Stimulated activated memory B cell treated with anti-CD40 and anti-IgM and Interleukin-4, amounts not matched to agents 10 μg/mL and 1 μg/mL and 100 μg/mL, for 72 hours (primary cell): ENCODE measurements at regions not wholly inside any gene's neighbourhood (a gene's known extent, or its start where the extent isn't known, plus 50 kb on each side); places are given as distances from the start of the nearest gene placed in this dataset.

Experiments
- ATAC-seq: fragments of 150-1000 bp; cut with Tn5 transposase; 2 replicates; pipeline ENCODE4 v1.10.0; 2021
- H3K27ac Mint-ChIP-seq: one replicate; pipeline ENCODE4 v1.8.0; 2022; ENCODE audit warnings: mild to moderate bottlenecking, mixed read lengths
- H3K27me3 Mint-ChIP-seq: one replicate; pipeline ENCODE4 v1.8.0; 2022; ENCODE audit warnings: mixed read lengths
- H3K36me3 Mint-ChIP-seq: one replicate; pipeline ENCODE4 v1.8.0; 2022; ENCODE audit warnings: mixed read lengths
- H3K4me1 Mint-ChIP-seq: one replicate; pipeline ENCODE4 v1.8.0; 2022; ENCODE audit warnings: mixed read lengths
- H3K4me3 Mint-ChIP-seq: one replicate; pipeline ENCODE4 v1.8.0; 2022; ENCODE audit warnings: mild to moderate bottlenecking, moderate library complexity, mixed read lengths
- H3K9me3 Mint-ChIP-seq: one replicate; pipeline ENCODE4 v1.8.0; 2022; ENCODE audit warnings: mixed read lengths

DNA sequence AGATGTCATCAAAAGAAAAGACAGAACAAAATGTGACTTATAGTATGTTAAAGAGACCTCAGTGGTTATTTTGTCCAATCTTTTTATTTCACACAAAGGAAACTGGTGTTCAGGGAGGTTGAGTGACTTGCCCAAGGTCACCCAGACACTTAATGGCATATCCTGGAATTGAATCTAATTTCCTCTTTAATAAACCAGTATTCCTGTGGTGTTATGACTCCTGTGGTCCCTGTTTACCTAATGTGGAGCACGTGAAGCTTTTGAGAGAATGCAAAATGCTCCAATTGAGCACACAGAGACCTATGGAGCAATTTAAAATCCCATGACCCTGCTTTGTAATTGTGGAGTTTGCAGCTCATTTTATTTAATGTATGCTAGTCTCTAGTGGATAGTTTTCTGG lies 251.9 kb downstream of the REEP3 start:
- H3K9me3 Mint-ChIP-seq, result no peaks in the 10 kb centered on the region
- no peak overlapping the region for H3K4me3 Mint-ChIP-seq
- H3K27ac Mint-ChIP-seq, result no peak overlapping the region
- ATAC-seq, result no peak
- H3K36me3 Mint-ChIP-seq, result no peaks in the 10 kb centered on the region
- peaks cover under 1% of the 10 kb centered on the region for H3K27me3 Mint-ChIP-seq
- H3K4me1 Mint-ChIP-seq, result peaks cover under 1% of the 10 kb centered on the region

GRCh38 chr10:63773962-63774361 lies 252.8 kb downstream of the REEP3 start:
- ATAC-seq, result no peak
- Mint-ChIP-seq H3K4me1 (no peaks in the 10 kb centered on the region), H3K9me3 (no peaks in the 10 kb centered on the region), H3K4me3 (no peak overlapping the region), H3K27me3 (peaks cover 6% of the 10 kb centered on the region), H3K27ac (no peak overlapping the region), H3K36me3 (no peaks in the 10 kb centered on the region)

DNA sequence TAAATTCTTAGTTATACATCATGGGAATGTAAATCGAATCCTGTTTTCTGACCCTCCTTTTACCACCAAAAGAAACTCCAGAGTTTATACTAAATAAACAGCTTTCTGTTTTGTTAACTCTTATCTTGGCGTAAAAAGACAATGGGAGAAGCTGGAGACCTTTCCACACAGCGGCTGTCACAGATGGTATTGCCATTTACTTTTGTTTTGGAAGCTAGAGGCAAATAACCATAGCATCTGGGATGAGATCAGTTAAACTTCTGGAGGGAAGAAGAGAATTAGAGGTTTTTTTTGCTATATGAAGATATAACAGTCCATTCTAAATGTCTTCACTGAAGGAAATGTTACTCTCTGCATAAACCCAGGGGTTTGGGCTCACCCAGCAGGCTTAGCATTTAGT lies 258.9 kb downstream of the REEP3 start:
- Mint-ChIP-seq H3K27me3 (peaks cover 24% of the 10 kb centered on the region), H3K9me3 (peaks cover 8% of the 10 kb centered on the region), H3K4me1 (no peaks in the 10 kb centered on the region), H3K4me3 (no peak overlapping the region), H3K27ac (no peak overlapping the region), H3K36me3 (no peaks in the 10 kb centered on the region)
- ATAC-seq, result no peak

GRCh38 chr10:63781226-63781625 lies 260.0 kb downstream of the REEP3 start:
- Mint-ChIP-seq H3K9me3 (peaks cover 8% of the 10 kb centered on the region), H3K4me3 (no peak overlapping the region), H3K27ac (no peak overlapping the region), H3K4me1 (no peaks in the 10 kb centered on the region), H3K36me3 (no peaks in the 10 kb centered on the region), H3K27me3 (peaks cover 35% of the 10 kb centered on the region)
- ATAC-seq, result no peak

DNA sequence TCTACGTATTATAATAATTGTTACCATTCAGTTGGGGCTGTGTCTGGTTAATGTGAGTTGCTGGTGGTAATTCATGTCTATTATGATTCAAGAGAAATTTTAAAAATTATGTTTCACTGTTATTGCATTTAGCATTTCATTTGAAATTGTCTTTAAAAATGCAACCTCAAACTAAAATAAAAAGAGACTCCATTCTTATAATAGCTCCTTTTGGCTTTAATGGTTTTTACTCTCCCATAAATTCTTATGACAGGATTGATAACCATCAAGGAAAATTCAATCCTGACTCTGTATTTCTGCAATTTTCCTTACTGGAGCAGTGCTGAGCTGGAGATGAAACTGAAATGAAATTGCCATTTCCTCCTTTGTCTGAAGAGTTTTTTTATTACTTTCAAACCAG lies 262.7 kb downstream of the REEP3 start:
- Mint-ChIP-seq H3K27ac (no peak overlapping the region), H3K36me3 (no peaks in the 10 kb centered on the region), H3K4me3 (no peak overlapping the region), H3K4me1 (no peaks in the 10 kb centered on the region), H3K9me3 (peaks cover 8% of the 10 kb centered on the region), H3K27me3 (peaks cover 48% of the 10 kb centered on the region)
- no peak for ATAC-seq

GRCh38 chr10:63788152-63788821 lies 267.1 kb downstream of the REEP3 start:
- Mint-ChIP-seq H3K4me3 (no peak overlapping the region), H3K4me1 (no peaks in the 10 kb centered on the region), H3K36me3 (no peaks in the 10 kb centered on the region), H3K9me3 (peaks cover 9% of the 10 kb centered on the region), H3K27me3 (peaks cover 57% of the 10 kb centered on the region), H3K27ac (no peak overlapping the region)
- no peak for ATAC-seq

- no peaks in the 10 kb centered on the region for H3K36me3 Mint-ChIP-seq
- H3K27ac Mint-ChIP-seq, result no peak overlapping the region
- H3K4me3 Mint-ChIP-seq, result no peak overlapping the region
- H3K9me3 Mint-ChIP-seq, result peaks cover 9% of the 10 kb centered on the region
- peaks cover 9% of the 10 kb centered on the region for H3K4me1 Mint-ChIP-seq
- H3K27me3 Mint-ChIP-seq, result peaks cover 33% of the 10 kb centered on the region
- ATAC-seq, result no peak
These were observed 274.1 kb downstream of the REEP3 start for GRCh38 chr10:63795094-63795860.

- no peaks in the 10 kb centered on the region for H3K9me3 Mint-ChIP-seq
- no peak overlapping the region for H3K4me3 Mint-ChIP-seq
- H3K27me3 Mint-ChIP-seq, result peaks cover 11% of the 10 kb centered on the region
- H3K27ac Mint-ChIP-seq, result no peak overlapping the region
- no peaks in the 10 kb centered on the region for H3K36me3 Mint-ChIP-seq
- H3K4me1 Mint-ChIP-seq, result peaks cover 9% of the 10 kb centered on the region
- peak; percentile 32 for ATAC-seq
These were observed 277.6 kb downstream of the REEP3 start for GRCh38 chr10:63798599-63799498.

- no peak overlapping the region for H3K4me3 Mint-ChIP-seq
These were observed 278.5 kb downstream of the REEP3 start for GRCh38 chr10:63799521-63800300.

GRCh38 chr10:63801166-63801565 lies 280.0 kb downstream of the REEP3 start:
- no peak overlapping the region for H3K4me3 Mint-ChIP-seq
- H3K9me3 Mint-ChIP-seq, result peaks cover 2% of the 10 kb centered on the region
- H3K27ac Mint-ChIP-seq, result no peak overlapping the region
- H3K36me3 Mint-ChIP-seq, result no peaks in the 10 kb centered on the region
- no peak for ATAC-seq
- H3K4me1 Mint-ChIP-seq, result peaks cover 9% of the 10 kb centered on the region
- peaks cover 11% of the 10 kb centered on the region for H3K27me3 Mint-ChIP-seq

More at GRCh38 chr10:63799521-63800300, 278.5 kb downstream of the REEP3 start:
- Mint-ChIP-seq H3K9me3 (no peaks in the 10 kb centered on the region), H3K27ac (no peak overlapping the region), H3K36me3 (no peaks in the 10 kb centered on the region), H3K4me1 (peaks cover 9% of the 10 kb centered on the region), H3K27me3 (peaks cover 11% of the 10 kb centered on the region)
- ATAC-seq, result no peak

- Mint-ChIP-seq H3K9me3 (peaks cover 11% of the 10 kb centered on the region), H3K27me3 (peaks cover 11% of the 10 kb centered on the region), H3K4me3 (no peak overlapping the region), H3K27ac (no peak overlapping the region), H3K4me1 (no peaks in the 10 kb centered on the region), H3K36me3 (no peaks in the 10 kb centered on the region)
- ATAC-seq, result no peak
These were observed 285.1 kb downstream of the REEP3 start for GRCh38 chr10:63806330-63806729.

DNA sequence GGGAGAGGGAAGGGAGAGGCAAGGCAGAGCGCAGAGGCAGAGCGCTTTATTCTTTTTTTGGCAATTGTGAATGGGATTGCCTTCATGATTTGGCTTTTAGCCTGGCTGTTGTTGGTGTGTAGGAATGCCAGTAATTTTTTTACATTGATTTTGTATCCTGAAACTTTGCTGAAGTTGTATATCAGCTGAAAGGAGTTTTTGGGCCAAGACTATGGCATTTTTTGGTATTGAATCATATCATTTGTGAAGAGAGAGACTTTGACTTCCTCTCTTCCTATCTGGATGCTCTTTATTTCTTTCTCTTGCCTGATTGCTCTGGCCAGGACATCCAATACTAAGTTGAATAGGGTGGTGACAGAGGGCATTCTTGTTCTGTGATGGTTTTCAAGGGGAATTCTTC lies 291.3 kb downstream of the REEP3 start:
- peaks cover 29% of the 10 kb centered on the region for H3K27me3 Mint-ChIP-seq
- no peaks in the 10 kb centered on the region for H3K36me3 Mint-ChIP-seq
- ATAC-seq, result no peak
- H3K4me3 Mint-ChIP-seq, result no peak overlapping the region
- peaks cover 7% of the 10 kb centered on the region for H3K9me3 Mint-ChIP-seq
- no peak overlapping the region for H3K27ac Mint-ChIP-seq
- no peaks in the 10 kb centered on the region for H3K4me1 Mint-ChIP-seq

DNA sequence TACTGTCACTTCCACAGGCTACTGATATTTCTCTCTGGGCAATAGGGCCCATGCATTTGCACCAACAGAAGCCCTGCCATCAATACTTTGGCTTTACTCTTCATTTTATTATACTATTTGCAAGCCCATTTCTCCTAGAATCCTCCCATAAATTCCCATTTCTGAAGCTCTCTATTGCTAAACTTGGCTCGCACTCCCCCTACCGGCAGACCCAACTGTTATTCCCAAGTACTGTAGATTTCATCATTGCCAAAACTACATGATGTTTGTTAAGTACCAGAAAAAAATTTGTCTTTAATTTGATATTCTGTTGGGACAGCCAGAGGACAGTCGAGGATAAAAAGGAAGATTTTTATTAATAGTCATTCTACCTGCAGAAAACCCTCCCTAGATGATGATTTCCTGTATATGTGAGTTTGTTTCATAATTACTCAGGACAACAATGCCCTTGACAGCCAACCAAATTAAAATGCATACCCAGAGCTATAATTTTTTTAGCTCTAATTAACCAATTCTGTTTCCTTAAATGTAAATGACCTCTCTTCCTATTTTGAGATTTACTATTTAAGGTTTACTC lies 298.6 kb downstream of the REEP3 start:
- H3K4me1 Mint-ChIP-seq, result no peaks in the 10 kb centered on the region
- H3K9me3 Mint-ChIP-seq, result no peaks in the 10 kb centered on the region
- peaks cover 77% of the 10 kb centered on the region for H3K27me3 Mint-ChIP-seq
- H3K27ac Mint-ChIP-seq, result no peak overlapping the region
- H3K4me3 Mint-ChIP-seq, result no peak overlapping the region
- ATAC-seq, result no peak
- H3K36me3 Mint-ChIP-seq, result no peaks in the 10 kb centered on the region

GRCh38 chr10:63822496-63822895 lies 301.3 kb downstream of the REEP3 start:
- H3K36me3 Mint-ChIP-seq, result no peaks in the 10 kb centered on the region
- H3K27me3 Mint-ChIP-seq, result peaks cover 59% of the 10 kb centered on the region
- peaks cover 3% of the 10 kb centered on the region for H3K9me3 Mint-ChIP-seq
- peaks cover 6% of the 10 kb centered on the region for H3K4me1 Mint-ChIP-seq
- no peak for ATAC-seq
- no peak overlapping the region for H3K4me3 Mint-ChIP-seq
- no peak overlapping the region for H3K27ac Mint-ChIP-seq
